ENCODE measurements at regions not wholly inside any gene's neighbourhood (a gene's known extent, or its start where the extent isn't known, plus 50 kb on each side); places are given as distances from the start of the nearest gene placed in this dataset.
"Not testable (repeated sequence)": the region's sequence is repeated elsewhere in the genome, so short reads cannot be mapped to it uniquely, and the experiment has no call there.

DNA sequence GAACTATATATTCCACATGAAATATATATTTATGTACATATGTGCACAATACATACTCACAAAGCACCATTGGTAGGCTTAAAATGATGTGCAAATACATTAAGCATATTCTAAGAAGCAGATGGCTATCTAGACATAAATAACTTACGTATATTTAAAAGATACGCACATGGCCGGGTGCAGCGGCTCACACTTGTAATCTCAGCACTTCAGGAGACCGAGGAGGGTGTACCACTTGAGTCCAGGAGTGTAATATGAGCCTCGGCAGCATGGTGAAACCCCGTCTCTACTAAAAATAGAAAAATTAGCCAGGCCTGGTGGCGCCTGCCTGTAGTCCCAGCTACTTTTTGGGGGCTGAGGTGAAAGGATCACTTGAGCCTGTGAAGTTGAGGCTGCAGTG, 189.9 kb downstream of the ANKRD36 start:
- DNase-seq: not testable (repeated sequence)

DNA sequence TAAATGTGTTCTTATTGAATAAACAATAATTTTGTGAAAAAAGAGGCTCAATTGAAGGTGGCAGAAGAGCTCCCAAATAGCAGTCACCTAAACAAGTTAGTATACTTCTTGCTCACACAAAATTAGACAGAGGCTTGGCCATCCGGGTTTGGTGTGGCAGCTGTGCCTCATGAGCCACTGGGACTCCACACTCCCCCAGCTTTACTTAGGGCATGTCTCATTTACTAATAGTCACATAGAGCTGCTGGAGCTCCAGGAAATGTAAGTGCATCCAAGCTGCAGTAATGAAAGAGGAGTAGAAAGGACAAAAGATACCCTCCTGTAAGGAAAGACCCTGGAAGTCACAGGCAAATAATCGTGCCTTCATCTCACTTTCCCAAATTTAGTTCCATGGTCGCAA, 188.8 kb downstream of the ANKRD36 start:
- not testable (repeated sequence) for DNase-seq
